NCI-H748 (cell line): ENCODE measurements at regions not wholly inside any gene's neighbourhood (a gene's known extent, or its start where the extent isn't known, plus 50 kb on each side); places are given as distances from the start of the nearest gene placed in this dataset.
"Not testable (repeated sequence)": the region's sequence is repeated elsewhere in the genome, so short reads cannot be mapped to it uniquely, and the experiment has no call there.

Experiments
- DNase-seq: peaks from one replicate; lab custom pipeline; 2025; ENCODE audit not compliant: unreplicated experiment; lab: John Stamatoyannopoulos, UW

- DNase-seq = no peak
These were observed 370.6 kb downstream of the CCSER2 start for GRCh38 chr10:84698989-84699388.

- no peak for DNase-seq
These were observed 372.4 kb downstream of the CCSER2 start for GRCh38 chr10:84700668-84701369.

GRCh38 chr10:84701370-84701720, 373.0 kb downstream of the CCSER2 start:
- no peak for DNase-seq

DNA sequence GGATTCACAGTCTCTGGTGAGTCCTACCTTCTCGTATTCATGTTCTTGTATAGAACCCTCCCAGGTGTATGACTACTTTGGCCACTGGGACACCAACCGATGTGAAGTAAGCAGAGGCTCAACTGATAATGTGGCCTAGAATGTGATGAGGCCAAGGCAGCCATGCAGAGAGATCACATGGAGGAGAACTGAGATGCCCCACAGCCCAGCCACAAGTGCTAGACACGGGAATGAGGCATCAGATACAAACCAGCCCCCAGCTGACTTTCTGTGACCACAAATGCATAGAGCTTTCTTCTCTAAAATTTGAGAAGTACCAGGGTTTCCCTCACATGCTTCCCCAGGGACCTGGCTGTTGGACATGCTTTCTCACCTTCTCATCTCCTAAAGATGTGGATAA, 375.7 kb downstream of the CCSER2 start:
- DNase-seq = no peak

DNA sequence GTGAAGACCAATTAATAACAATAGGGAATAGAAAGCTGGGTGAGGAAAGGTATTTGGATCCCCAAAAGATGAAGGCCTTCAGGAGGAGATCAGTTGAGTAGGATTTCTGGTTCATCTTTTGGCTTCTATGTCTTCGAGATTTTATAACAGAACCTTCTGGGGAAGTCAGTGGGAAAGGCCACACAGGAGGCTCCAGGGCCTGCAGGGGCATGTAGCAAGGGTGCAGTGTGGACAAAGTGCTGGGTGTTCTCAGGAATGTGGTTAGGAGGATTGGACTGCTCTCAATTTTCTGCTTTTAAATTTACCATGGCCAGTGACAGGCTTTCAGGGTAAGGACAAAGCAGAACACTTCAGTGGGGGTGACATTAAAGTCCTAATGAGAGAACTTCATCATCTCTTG, 378.0 kb downstream of the CCSER2 start:
- DNase-seq = no peak

GRCh38 chr10:84706875-84707274, 378.5 kb downstream of the CCSER2 start:
- DNase-seq = no peak

- DNase-seq = peak; percentile 54
These were observed 387.5 kb downstream of the CCSER2 start for GRCh38 chr10:84715911-84716310.

DNA sequence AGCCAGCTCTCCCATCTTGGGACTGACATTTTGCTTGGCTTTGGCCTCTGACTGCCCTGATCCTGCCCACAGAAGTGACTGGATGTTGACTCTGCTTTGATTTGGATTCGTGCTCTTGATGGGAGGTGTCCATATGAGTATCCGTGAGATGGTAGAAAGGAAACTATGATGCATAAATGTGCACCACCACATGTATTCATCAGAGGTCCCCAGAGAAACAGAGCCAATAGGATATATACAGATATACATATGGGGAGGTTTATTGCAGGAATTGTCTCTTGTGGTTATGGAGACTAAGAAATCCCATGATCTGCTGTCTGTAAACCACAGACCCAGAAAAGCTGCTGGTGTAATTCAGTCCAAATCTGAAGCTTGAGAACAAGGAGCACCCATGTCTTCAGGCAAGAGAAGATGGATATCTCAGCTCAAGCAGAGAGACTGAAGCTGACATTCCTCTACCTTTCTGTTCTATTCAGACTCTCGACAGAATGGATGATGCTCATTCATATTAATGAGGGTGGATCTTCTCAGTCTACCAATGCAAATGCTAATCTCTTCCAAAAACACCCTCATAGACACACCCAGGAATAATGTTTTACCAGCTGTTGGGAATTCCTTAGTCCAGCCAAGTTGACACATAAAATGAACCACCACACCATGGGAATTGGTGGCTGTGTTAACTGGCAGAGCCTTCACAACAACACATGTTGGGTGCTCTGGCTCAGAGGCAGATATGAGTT, 390.7 kb downstream of the CCSER2 start:
- no peak for DNase-seq

- no peak for DNase-seq
These were observed 391.3 kb downstream of the CCSER2 start for GRCh38 chr10:84719687-84720086.

DNA sequence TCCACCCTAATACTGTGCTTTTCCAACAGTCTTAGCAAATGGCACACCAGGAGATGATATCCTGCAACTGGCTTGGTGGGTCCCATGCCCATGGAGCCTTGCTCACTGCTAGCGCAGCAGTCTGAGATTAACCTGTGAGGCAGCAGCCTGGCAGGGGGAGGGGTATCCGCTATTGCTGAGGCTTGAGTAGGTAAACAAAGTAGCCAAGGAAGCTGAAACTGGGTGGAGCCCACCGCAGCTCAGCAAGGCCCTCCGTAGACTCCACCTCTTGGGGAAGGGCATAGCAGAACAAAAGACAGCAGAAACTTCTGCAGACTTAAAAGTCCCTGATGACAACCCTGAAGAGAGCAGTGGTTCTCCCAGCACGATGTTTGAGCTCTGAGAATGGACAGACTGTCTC, 399.0 kb downstream of the CCSER2 start:
- peak; percentile 30 for DNase-seq

GRCh38 chr10:84739126-84739525, 410.7 kb downstream of the CCSER2 start:
- DNase-seq = not testable (repeated sequence)

- no peak for DNase-seq
These were observed 411.3 kb downstream of the CCSER2 start for GRCh38 chr10:84739641-84740040.

GRCh38 chr10:84743483-84743882, 415.1 kb downstream of the CCSER2 start:
- no peak for DNase-seq

GRCh38 chr10:84755311-84755710, 426.9 kb downstream of the CCSER2 start:
- DNase-seq = no peak

GRCh38 chr10:84756653-84757052, 428.3 kb downstream of the CCSER2 start:
- DNase-seq = not testable (repeated sequence)

GRCh38 chr10:84761994-84762614, 433.7 kb downstream of the CCSER2 start:
- peak; percentile 84 for DNase-seq

DNA sequence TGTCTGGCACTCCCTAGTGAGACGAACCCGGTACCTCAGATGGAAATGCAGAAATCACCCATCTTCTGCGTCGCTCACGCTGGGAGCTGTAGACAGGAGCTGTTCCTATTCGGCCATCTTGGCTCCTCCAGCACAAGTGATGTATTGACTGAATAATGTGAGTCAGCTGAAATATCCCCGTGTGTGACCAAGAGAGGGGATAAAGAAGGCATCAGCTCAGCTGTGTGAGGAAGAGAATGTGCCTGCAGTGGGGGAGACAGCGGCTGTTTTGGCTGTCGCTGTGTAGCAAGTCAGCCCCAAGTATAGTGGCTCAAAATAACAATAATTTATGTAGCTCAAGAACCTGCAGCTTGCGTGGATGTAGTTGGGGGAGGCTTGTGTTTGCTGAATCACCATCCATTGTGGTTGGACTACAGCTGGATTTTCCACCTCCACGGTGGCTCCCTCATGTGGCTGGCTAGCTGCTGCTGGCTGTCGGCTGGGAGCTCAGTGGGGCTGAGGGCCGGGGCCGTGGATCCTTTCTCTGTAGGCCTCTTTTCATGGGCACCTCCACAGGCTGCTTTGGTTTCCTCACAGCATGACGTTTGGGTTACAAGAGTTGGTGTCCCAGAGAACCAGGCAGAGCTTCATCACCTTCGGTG, 434.5 kb downstream of the CCSER2 start:
- DNase-seq = peak; percentile 41

DNA sequence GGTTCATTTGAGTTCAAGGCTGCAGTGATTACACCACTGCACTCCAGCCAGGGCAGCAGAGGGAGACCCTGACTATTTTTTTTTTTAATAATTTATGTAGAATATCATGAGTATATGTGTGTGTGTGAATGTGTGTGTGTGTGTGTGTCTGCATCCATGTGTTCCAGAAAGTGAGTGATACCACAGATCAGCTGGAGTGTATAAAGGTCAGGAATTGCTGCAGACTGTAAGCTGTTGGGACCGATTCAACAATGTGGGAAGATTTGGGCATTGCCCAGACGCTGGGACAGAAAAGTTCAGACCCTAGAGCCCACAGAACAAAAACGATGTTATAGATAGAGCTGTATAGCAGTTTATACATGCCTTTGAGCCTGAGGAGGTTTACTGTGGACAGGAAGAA, 435.6 kb downstream of the CCSER2 start:
- DNase-seq = no peak

DNA sequence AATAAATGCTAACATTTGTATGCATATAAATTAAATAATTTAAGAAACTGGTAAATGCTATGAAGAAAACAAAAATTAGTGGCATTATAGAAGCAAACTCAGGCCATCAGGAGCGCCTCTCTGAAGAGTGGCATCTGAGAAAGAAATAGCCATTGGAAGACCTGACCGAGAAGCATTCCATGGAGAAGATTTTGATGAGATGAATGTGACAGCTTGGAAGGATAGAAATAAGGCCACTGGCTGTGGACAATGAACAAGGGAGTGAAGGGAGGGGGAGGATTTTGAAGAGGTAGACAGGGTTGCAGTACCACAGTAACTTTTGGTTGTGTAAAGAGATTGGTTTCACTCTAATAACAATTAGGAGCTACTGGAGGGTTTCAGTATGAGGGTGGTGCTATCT, 436.7 kb downstream of the CCSER2 start:
- no peak for DNase-seq

- no peak for DNase-seq
These were observed 437.3 kb downstream of the CCSER2 start for GRCh38 chr10:84765656-84766055.

DNA sequence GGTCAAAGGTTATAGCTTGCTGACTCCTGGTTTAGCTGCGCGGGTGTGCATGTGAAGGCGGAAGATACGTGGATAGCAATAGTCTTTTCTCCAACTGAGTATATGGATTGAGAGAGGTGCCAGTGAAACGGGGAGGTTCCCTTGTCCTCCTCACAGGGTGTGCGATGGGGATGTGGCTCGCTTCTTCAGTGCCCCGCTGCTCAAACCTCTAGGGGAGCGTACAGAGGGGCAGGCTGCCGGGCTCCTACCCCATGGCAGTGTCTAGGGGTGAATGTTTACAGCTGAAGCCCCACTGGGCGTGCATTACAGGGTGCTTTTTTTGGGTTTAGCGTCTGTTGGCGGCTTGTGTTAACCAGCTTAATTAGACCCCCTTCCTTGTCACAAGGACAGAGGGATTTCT, 438.5 kb downstream of the CCSER2 start:
- no peak for DNase-seq

GRCh38 chr10:84768132-84768531, 439.7 kb downstream of the CCSER2 start:
- no peak for DNase-seq
